CD4-positive, alpha-beta T cell (primary cell): ENCODE measurements at regions not wholly inside any gene's neighbourhood (a gene's known extent, or its start where the extent isn't known, plus 50 kb on each side); places are given as distances from the start of the nearest gene placed in this dataset.
"Not testable (repeated sequence)": the region's sequence is repeated elsewhere in the genome, so short reads cannot be mapped to it uniquely, and the experiment has no call there.

Experiments used
- ATAC-seq: fragments of 200-7000 bp; cut with Tn5 transposase; one replicate; pipeline ENCODE4 v1.10.0; 2022; ENCODE audit warnings: mild to moderate bottlenecking; ENCODE audit not compliant: poor library complexity
- CTCF ChIA-PET: fragments of 350-600 bp; sonication (Branson Sonifier 250); formaldehyde crosslinking; loops from one replicate; lab custom pipeline; 2021; ENCODE audit warnings: antibody characterized with exemption, inconsistent platforms; lab: Charles Lee
- POLR2A ChIA-PET: fragments of 350-600 bp; sonication (Branson Sonifier 250); formaldehyde crosslinking; loops from one replicate; lab custom pipeline; 2021; ENCODE audit warnings: antibody characterized with exemption, inconsistent platforms; lab: Charles Lee
- DNase-seq, 14 experiments: peaks; one replicate each; pipeline ENCODE4 v3.0.0-alpha.2; 2013 to 2020; ENCODE audit warnings: mixed read lengths in 2 of 14
- H3K27ac ChIP-seq, 2 donors: one replicate each; pipeline versions ENCODE4 v1.5.1 to v1.7.0; 2013; ENCODE audit warnings: low read length in 2 of 2, low read depth in 1 of 2, mild to moderate bottlenecking in 1 of 2
- H3K27me3 ChIP-seq, 2 experiments: 1 replicate in 1 of 2; 2 replicates in 1 of 2; pipeline versions ENCODE4 v1.6.1 to v1.7.0; 2013; ENCODE audit warnings: low read length in 2 of 2, control low read depth in 1 of 2, mild to moderate bottlenecking in 1 of 2, moderate library complexity in 1 of 2; ENCODE audit not compliant: insufficient read depth in 2 of 2, control insufficient read depth in 1 of 2
- H3K36me3 ChIP-seq: one replicate; pipeline ENCODE4 v1.6.1; 2013; ENCODE audit warnings: low read length, control low read depth; ENCODE audit not compliant: insufficient read depth
- H3K4me1 ChIP-seq: one replicate; pipeline ENCODE4 v1.6.1; 2013; ENCODE audit warnings: low read length, control low read depth; ENCODE audit not compliant: insufficient read depth
- H3K4me3 ChIP-seq: one replicate; pipeline ENCODE4 v1.5.1; 2013; ENCODE audit warnings: mild to moderate bottlenecking, low read length, moderate library complexity
- H3K9me3 ChIP-seq, 2 experiments: 1 replicate in 1 of 2; 2 replicates in 1 of 2; pipeline versions ENCODE4 v1.6.1 to v1.7.0; 2013; ENCODE audit warnings: low read length in 2 of 2, mild to moderate bottlenecking in 2 of 2, control low read depth in 1 of 2, moderate library complexity in 1 of 2; ENCODE audit not compliant: control insufficient read depth in 1 of 2, insufficient read depth in 1 of 2
- H3K27ac Mint-ChIP-seq: one replicate; pipeline ENCODE4 v1.8.0; 2020; ENCODE audit warnings: mixed read lengths
- H3K27me3 Mint-ChIP-seq: one replicate; pipeline ENCODE4 v1.8.0; 2021; ENCODE audit warnings: mixed read lengths
- H3K36me3 Mint-ChIP-seq: one replicate; pipeline ENCODE4 v1.8.0; 2021; ENCODE audit warnings: low read depth, mixed read lengths
- H3K4me1 Mint-ChIP-seq: one replicate; pipeline ENCODE4 v1.8.0; 2021; ENCODE audit warnings: low read depth, mixed read lengths
- H3K4me3 Mint-ChIP-seq: one replicate; pipeline ENCODE4 v1.8.0; 2020; ENCODE audit warnings: mild to moderate bottlenecking, mixed read lengths
- H3K9me3 Mint-ChIP-seq: one replicate; pipeline ENCODE4 v1.8.0; 2020; ENCODE audit warnings: mixed read lengths
- CTCF ChIP-seq: fragments of 200-600 bp; IDR thresholded peaks from one replicate; pipeline ENCODE4 v1.8.0; 2022; ENCODE audit warnings: antibody characterized with exemption, mild to moderate bottlenecking
- intact Hi-C, 2 experiments: fragments of 100-400 bp; cut with DNase I in 1 of 2; cut with micrococcal nuclease in 1 of 2; formaldehyde crosslinking; loops; one replicate each; pipeline versions ENCODE4 v1.15.1 to v1.9.0; 2023 to 2025; cut with DNase I, micrococcal nuclease

GRCh38 chr10:21114683-21115082, 217.6 kb upstream of the NEBL start:
- Mint-ChIP-seq H3K4me3 (no peak overlapping the region), H3K27ac (no peak overlapping the region), H3K36me3 (no peaks in the 10 kb centered on the region), H3K9me3 (peaks cover 2% of the 10 kb centered on the region), H3K4me1 (no peaks in the 10 kb centered on the region), H3K27me3 (peaks cover 18% of the 10 kb centered on the region)
- ChIA-PET CTCF (interaction anchor here (0.7 kb wide), 1 partner anchor 38 kb away, joined by 3 read pairs; no protein-coding TSS in a partner anchor), POLR2A (no interaction called here)
- no peak for ATAC-seq
- TF ChIP-seq CTCF = no peak
- H3K27me3 ChIP-seq = no peaks in the 10 kb centered on the region
- no peaks in the 10 kb centered on the region for H3K36me3 ChIP-seq
- no peak overlapping the region for H3K27ac ChIP-seq
- intact Hi-C loops = no loop called here
- no peaks in the 10 kb centered on the region for H3K9me3 ChIP-seq
- no peak for DNase-seq
- no peak overlapping the region for H3K4me3 ChIP-seq
- H3K4me1 ChIP-seq = no peaks in the 10 kb centered on the region

- peaks cover 5% of the 10 kb centered on the region for H3K9me3 Mint-ChIP-seq
- no peak overlapping the region for H3K27ac ChIP-seq
- TF ChIP-seq CTCF = no peak
- POLR2A ChIA-PET = no interaction called here
- no peak overlapping the region for H3K4me3 ChIP-seq
- H3K36me3 ChIP-seq = no peaks in the 10 kb centered on the region
- no peaks in the 10 kb centered on the region for H3K9me3 ChIP-seq
- ATAC-seq = no peak
- peaks cover 9% of the 10 kb centered on the region for H3K27me3 Mint-ChIP-seq
- no peaks in the 10 kb centered on the region for H3K27me3 ChIP-seq
- H3K4me1 ChIP-seq = no peaks in the 10 kb centered on the region
- no peak for DNase-seq
- H3K4me1 Mint-ChIP-seq = no peaks in the 10 kb centered on the region
- intact Hi-C loops = no loop called here
- H3K36me3 Mint-ChIP-seq = no peaks in the 10 kb centered on the region
- no peak overlapping the region for H3K4me3 Mint-ChIP-seq
- CTCF ChIA-PET = no interaction called here
- no peak overlapping the region for H3K27ac Mint-ChIP-seq
These were observed 213.2 kb upstream of the NEBL start for GRCh38 chr10:21110358-21110757.

GRCh38 chr10:21106931-21107330, 209.8 kb upstream of the NEBL start:
- H3K27ac Mint-ChIP-seq, POLR2A ChIA-PET, H3K27me3 Mint-ChIP-seq, H3K27ac ChIP-seq, H3K36me3 Mint-ChIP-seq, H3K27me3 ChIP-seq, DNase-seq, H3K36me3 ChIP-seq, H3K9me3 Mint-ChIP-seq, H3K9me3 ChIP-seq, H3K4me3 Mint-ChIP-seq, H3K4me3 ChIP-seq, H3K4me1 ChIP-seq, CTCF ChIA-PET, H3K4me1 Mint-ChIP-seq, intact Hi-C loops, ATAC-seq: not testable (repeated sequence)

- H3K27me3 ChIP-seq, H3K4me1 Mint-ChIP-seq, H3K36me3 ChIP-seq, H3K4me3 Mint-ChIP-seq, intact Hi-C loops, POLR2A ChIA-PET, H3K9me3 Mint-ChIP-seq, H3K27ac Mint-ChIP-seq, ATAC-seq, H3K9me3 ChIP-seq, CTCF ChIA-PET, H3K4me1 ChIP-seq, H3K36me3 Mint-ChIP-seq, H3K27me3 Mint-ChIP-seq, H3K27ac ChIP-seq, DNase-seq, H3K4me3 ChIP-seq: not testable (repeated sequence)
These were observed 208.2 kb upstream of the NEBL start for GRCh38 chr10:21105331-21105730.
